ENCODE measurements at regions not wholly inside any gene's neighbourhood (a gene's known extent, or its start where the extent isn't known, plus 50 kb on each side); places are given as distances from the start of the nearest gene placed in this dataset.

DNA sequence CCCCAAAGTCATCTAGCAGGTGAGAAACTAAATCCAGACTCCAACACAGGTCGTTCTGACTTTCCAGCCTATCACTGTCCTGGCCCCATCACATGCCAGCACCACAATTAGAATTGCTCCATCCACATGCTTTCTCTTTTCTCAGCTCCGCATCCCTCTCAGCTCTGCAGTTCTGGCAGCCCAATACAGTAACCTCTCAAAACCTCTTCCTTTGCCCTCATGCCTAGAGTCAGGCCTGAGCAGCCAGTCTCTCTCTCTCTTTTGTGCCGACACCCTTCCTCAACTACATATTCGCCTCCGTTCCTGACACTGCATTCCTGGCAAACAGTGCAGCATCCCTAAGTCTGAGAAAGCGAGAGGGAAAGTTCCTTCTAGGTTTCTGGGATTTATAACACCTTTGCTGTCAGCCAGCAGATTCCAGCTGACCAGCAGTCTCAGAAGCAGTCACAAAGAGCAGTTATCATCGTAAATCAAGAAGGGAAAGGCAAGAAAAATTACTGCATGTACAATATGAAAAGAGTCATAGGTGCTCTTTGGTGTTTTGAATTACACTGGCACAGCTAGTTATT, 258.0 kb downstream of the FAT3 start:
- DNase-seq, result no peak

- no peak for DNase-seq
These were observed 260.0 kb downstream of the FAT3 start for GRCh38 chr11:92484570-92484969.

DNA sequence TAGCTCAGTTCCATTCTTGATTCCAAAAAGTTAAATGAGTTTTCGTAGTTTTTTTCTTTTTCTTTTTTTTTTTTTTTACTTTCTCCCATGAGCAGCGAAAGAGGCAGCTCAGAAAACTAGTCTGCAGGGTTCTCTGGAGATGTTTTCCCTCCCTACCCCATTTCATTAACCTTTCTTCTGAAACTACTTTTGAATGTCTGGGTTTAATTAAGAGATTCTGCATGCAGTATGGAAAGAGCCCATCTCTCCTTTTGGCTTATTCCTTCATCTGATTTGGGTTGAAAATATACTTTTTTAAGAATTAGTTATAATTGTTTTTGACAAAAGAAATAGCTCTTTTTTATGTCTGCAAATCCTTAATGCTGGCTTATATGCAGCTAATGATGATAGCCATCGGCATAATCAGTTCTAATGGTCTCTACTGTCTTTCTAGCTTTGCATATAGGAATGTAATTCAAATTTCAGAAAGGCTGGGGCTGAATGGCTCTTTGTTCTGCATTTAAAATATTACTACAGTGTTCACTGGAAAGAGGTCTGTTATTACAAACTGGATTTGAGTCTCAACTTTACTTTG, 265.3 kb downstream of the FAT3 start:
- no peak for DNase-seq

- no peak for DNase-seq
These were observed 267.8 kb downstream of the FAT3 start for GRCh38 chr11:92492372-92492771.

DNA sequence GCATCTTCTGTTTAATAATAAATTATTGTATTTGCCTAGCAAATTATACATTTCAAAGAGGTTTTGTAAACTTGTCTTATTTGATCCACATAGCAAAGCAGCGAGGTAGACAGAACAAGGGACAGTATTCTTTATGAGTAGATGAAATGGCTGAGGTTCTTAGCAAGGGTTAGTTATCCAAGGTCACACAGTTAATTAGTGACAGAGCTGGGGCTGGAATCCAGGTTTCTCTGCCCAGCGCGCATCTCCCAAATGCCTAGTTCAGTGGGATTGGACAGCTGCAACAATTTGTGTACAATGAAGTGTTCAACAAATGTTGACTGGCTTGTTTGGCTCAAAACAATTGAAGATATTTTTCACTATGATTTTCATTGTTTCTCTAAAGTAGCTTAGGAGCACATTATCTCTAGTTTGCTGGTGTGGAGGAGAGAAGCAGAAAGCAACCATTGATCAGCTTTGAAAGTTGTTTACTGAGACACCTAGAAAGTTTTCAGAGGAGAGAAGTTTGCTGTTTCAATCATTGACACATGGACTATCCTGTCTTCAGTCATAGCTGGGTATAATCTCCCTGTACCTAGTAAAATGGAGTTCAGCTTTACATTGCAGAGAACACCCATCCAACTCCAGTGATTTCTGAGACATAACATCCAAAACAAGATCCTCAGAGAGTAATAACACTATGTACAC, 270.6 kb downstream of the FAT3 start:
- DNase-seq, result no peak

GRCh38 chr11:92500453-92500852, 275.8 kb downstream of the FAT3 start:
- no peak for DNase-seq

DNA sequence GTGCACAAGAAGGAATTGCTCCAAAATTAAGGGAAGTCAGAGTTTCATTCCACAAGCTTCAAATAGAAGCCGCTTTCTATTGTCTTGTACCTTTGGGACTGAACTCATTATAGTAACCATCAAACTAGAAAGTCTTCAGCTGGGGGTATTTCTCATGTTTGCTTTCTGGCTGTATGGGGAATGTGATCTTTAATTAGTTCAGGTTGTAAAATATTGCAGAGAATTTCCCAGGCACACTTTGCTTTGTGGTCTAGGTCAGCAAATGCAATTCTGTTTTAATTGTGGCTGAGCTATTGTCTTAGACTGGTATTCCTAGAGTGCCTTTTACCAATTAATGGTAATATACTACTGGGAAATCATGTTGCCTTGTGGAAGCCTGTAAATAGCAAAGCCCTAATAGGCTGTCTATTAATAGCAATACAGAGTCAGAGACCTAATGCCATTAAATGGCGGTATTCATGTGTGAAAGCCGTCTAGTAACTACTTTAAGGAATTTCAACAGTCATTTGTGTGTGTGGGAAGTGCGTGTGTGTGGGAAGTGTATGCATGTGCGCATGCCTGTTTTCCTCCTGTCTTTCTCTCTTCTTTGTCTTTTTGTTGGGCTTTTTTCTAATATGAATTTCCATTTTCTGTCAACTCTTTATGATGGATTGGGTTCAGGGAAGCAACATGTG, 276.6 kb downstream of the FAT3 start:
- no peak for DNase-seq

DNA sequence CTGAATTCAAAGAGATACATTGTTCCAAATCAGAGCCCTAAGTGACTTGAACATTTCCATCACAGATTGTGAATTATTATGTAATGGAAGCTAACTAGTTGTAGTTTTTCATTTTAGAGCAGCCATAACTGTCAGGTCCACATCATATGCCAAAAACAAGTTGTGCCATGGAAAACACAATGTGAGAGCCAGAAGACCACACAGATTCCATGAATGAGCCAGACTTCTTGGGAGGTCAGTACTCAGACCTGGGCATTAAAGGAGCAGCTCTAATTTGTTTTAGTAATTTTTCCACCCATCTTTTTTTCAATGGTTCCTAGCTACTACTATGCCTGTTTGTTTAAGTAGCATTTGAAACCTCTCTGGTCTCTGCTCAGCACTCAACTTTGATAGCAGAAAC, 279.4 kb downstream of the FAT3 start:
- no peak for DNase-seq

DNA sequence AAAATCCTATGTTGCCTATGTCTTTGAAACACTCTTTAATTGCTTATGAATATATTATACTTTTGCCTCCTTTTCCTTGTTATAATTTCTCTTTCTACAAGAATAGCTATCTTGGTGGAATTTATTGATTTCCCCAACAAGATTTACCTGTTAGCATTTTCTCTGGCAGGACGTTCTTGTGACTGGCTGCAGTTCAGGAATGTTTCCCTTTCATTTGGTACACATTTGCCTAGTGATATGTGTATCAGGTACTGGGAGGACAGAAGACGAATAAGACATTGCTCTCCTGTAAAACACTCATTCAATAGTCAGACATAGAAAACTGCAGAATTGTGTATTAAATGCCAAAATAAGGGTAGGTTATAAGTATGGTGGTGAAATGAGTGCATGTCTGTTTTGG, 279.9 kb downstream of the FAT3 start:
- no peak for DNase-seq

GRCh38 chr11:92505689-92506088, 281.1 kb downstream of the FAT3 start:
- no peak for DNase-seq

GRCh38 chr11:92506809-92507336, 282.3 kb downstream of the FAT3 start:
- DNase-seq, result no peak

GRCh38 chr11:92510591-92510990, 286.0 kb downstream of the FAT3 start:
- no peak for DNase-seq

DNA sequence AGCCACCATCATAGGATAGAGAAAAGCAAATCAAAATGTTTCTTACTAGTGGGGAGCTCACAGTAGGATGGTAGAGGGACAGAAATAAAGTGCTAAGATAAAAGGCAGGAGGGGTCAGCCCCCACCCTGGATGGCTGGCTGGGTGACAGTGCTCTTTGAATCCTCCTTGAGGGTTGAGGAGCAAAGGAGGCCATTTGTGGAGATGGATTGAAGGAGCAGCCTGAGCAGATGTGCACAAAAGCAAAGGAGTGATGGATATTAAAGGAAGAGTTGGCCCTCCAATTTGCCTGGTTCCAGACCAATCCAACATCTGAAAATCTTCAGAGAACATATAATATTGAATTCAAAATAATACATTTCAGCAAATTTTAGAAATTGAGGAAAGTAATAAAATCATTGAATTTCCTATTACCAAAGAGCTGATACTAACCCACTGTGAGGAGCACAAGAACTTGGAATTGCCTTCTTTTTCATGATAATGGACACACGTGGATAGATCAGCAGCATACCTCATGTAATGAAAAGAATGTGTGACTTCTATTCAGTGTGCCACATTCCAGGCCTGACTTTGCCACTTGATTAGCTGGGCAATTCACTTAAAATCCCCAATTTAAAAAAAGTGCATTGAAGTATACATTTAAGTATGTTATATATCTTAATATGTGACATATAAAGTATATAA, 287.0 kb downstream of the FAT3 start:
- no peak for DNase-seq

- DNase-seq, result no peak
These were observed 287.6 kb downstream of the FAT3 start for GRCh38 chr11:92512204-92512569.

DNA sequence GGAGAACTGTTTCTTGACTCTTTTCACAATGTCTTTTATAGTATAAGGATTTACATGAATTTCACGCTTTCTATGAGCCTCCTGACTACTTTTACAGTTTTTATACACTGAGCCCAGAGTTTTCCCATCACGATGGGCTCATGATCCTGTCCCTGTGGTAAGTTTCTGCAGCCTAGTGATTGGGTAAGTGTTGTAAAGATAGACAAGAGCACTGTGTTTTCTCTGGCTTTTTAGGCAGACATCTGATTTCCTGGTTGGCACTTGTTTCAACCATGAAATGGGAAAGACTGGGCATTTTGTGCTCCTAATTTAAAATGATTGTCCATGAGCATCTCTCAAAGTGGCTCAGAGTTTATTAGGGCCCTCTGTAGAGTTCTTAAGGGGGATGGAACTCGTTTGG, 299.0 kb downstream of the FAT3 start:
- DNase-seq, result no peak

DNA sequence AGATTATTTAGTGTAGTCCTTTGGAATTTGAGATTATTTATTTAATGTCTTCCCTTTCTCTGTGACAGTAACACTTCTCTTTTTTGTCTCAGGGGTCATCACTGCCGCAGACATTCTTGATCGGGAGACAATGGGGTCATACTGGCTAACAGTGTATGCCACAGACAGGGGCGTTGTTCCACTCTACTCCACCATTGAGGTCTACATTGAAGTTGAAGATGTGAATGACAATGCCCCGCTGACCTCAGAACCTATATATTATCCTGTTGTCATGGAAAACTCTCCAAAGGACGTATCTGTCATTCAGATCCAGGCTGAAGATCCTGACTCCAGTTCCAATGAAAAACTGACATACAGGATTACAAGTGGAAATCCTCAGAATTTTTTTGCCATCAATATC, 299.9 kb downstream of the FAT3 start:
- DNase-seq, result no peak

DNA sequence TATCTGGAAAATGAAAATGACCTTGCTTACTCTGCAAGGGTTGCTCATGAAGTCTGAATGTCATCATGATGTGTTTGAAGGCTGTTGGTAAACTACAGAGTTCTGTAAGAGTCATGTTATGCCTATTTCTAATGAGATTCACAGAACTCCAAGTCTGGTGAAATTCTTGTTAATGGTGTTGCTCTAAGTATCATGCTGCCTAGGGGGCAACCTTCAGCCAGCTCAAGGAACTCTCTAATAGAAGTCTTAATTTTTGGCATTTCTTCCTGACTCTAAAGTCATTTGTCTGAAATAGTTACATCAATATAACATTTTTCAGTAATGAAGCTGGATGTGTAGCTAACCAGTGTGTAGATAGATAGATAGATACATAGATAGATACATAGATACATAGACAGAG, 302.8 kb downstream of the FAT3 start:
- DNase-seq, result no peak

DNA sequence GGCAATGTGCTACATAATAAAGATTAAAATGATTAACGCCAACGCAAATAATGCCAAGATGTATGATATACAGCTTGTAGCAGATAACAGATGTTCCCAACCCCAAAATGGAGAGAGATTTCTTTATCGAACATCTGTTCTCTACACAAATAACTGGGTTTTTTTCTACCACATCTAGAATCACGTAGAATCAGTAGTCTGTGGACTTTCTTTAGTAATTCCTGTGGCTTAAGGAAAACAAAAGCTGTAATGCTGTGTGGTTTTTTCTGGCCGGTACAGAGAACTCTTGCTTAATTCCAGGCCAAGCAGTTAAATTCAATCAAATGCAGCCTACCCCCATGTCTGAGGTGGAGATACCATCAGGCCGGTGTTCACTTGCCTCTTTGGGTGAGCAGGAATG, 303.4 kb downstream of the FAT3 start:
- no peak for DNase-seq

DNA sequence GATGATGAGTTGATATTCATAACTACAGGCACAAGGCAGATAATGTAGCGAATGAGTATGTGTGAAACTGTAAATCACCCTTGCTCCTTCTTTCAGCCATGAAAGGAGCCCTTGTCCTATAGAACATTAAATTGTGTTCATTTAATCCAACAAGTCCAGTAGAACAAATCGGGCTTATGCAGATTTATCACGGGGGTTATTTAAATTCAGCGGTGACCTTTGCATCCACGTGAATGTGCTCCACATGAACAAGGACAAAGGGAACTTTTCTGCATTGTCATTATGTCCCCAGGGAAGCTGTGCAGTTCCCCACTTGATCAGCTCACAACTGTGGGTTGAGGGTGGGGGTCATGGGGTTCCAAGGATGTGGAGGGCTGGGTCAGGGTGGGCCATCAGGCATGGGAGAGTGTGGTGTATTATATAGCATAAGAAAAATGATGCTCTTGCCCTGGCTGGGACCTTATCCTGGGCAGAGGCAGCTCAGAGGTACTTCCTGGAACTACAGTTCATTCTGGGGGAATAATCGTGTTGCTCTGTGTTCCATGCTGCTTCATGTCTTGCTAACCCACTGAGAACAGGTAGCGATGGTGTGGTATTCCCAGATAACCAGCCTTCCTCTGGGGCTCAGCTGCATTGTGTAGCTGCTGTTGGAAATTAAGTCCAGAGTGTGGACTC, 306.6 kb downstream of the FAT3 start:
- DNase-seq, result no peak

GRCh38 chr11:92533657-92534335, 309.2 kb downstream of the FAT3 start:
- DNase-seq, result no peak

DNA sequence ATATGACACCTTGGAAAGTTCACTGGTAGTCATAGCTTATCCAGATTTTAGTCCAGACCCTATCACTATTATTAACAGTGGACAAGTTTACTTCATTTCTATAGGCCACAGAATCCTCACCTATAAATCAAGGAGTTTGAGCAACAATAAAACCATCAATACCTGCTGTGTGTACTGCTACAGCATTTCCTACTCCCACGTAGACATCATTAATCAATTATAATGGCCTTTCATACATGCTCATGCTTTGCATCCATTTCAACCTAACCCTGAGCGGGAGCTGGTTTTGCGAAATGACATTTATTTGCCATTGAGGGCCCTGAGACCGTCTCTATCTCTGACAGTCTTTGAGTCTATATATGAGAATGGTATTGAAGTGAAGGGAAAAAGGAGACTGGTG, 312.3 kb downstream of the FAT3 start:
- no peak for DNase-seq

GRCh38 chr11:92540096-92540495, 315.5 kb downstream of the FAT3 start:
- DNase-seq, result no peak

Measured in left kidney (tissue), 1 donor.